ENCODE measurements at regions not wholly inside any gene's neighbourhood (a gene's known extent, or its start where the extent isn't known, plus 50 kb on each side); places are given as distances from the start of the nearest gene placed in this dataset.

GRCh38 chr6:12476484-12476883 lies 186.3 kb downstream of the EDN1 start:
- Histone ChIP-seq H4K20me1 (ENCODE audit: insufficient read depth) (no peaks in the 10 kb centered on the region), H3F3A (ENCODE audit: insufficient read depth, low read length, poor library complexity, severe bottlenecking) (no peaks in the 10 kb centered on the region), H3K9me2 (ENCODE audit: insufficient read depth, low read length) (no peaks in the 10 kb centered on the region), H3K79me2 (replicated peaks; ENCODE audit: insufficient read depth, low read length) (no peaks in the 10 kb centered on the region), H3K4me2 (ENCODE audit: low read length) (no peak overlapping the region), H3K9ac (ENCODE audit: low read length) (no peak overlapping the region), H3K9me3 (ENCODE audit: low read length) (no peaks in the 10 kb centered on the region), H3K27ac (ENCODE audit: low read length) (no peak overlapping the region), H3K27me3 (ENCODE audit: insufficient read depth, low read depth, low read length) (no peaks in the 10 kb centered on the region), H3K4me3 (ENCODE audit: low read length) (no peak overlapping the region), H3K36me3 (ENCODE audit: insufficient read depth, low read length) (no peaks in the 10 kb centered on the region), H2AFZ (ENCODE audit: low read depth, low read length) (no peak overlapping the region)
- TF ChIP-seq, protein P1, sequence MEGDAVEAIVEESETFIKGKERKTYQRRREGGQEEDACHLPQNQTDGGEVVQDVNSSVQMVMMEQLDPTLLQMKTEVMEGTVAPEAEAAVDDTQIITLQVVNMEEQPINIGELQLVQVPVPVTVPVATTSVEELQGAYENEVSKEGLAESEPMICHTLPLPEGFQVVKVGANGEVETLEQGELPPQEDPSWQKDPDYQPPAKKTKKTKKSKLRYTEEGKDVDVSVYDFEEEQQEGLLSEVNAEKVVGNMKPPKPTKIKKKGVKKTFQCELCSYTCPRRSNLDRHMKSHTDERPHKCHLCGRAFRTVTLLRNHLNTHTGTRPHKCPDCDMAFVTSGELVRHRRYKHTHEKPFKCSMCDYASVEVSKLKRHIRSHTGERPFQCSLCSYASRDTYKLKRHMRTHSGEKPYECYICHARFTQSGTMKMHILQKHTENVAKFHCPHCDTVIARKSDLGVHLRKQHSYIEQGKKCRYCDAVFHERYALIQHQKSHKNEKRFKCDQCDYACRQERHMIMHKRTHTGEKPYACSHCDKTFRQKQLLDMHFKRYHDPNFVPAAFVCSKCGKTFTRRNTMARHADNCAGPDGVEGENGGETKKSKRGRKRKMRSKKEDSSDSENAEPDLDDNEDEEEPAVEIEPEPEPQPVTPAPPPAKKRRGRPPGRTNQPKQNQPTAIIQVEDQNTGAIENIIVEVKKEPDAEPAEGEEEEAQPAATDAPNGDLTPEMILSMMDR (IDR thresholded peaks at IDR 0.05; ENCODE audit: poor library complexity, severe bottlenecking) = no peak
- no peak for TF ChIP-seq TAF1 (IDR thresholded peaks at IDR 0.05; ENCODE audit: low read depth)
- TF ChIP-seq RAD21 (conservative IDR thresholded peaks at IDR 0.05) = no peak
- TF ChIP-seq MXI1 (conservative IDR thresholded peaks at IDR 0.05; ENCODE audit: poor library complexity, severe bottlenecking) = no peak
- no peak for TF ChIP-seq REST (IDR thresholded peaks at IDR 0.05; ENCODE audit: borderline replicate concordance)

DNA sequence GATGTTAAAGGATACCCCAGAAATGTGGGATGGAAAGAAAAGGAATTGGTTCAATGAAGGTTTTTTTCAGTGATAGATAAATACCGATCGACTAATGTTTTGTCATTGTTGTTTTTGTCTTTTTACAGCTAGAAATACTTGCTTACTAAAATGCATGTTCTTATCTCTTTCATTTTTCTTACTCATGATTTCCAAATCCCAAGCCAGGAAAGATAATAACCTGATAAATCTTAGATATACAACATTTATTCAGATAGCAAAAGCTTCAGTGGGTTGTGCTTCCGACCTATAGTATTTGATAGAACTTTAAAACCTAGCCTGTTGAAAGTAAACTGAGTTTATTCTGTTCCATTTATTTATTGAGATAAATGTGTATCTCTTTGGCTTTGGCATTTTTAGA lies 187.5 kb downstream of the EDN1 start:
- H3K9me2 ChIP-seq (ENCODE audit: insufficient read depth, low read length) = no peaks in the 10 kb centered on the region
- no peaks in the 10 kb centered on the region for H3K9me3 ChIP-seq (ENCODE audit: low read length)

More for the DNA sequence above, 187.5 kb downstream of the EDN1 start:
- Histone ChIP-seq H3K36me3 (ENCODE audit: insufficient read depth, low read length) (no peaks in the 10 kb centered on the region), H2AFZ (ENCODE audit: low read depth, low read length) (no peak overlapping the region), H3K4me3 (ENCODE audit: low read length) (no peak overlapping the region), H3K79me2 (replicated peaks; ENCODE audit: insufficient read depth, low read length) (no peaks in the 10 kb centered on the region), H3F3A (ENCODE audit: insufficient read depth, low read length, poor library complexity, severe bottlenecking) (no peaks in the 10 kb centered on the region), H3K27ac (ENCODE audit: low read length) (no peak overlapping the region), H3K27me3 (ENCODE audit: insufficient read depth, low read depth, low read length) (no peaks in the 10 kb centered on the region), H3K9ac (ENCODE audit: low read length) (no peak overlapping the region), H4K20me1 (ENCODE audit: insufficient read depth) (no peaks in the 10 kb centered on the region), H3K4me2 (ENCODE audit: low read length) (no peak overlapping the region)
- TF ChIP-seq TAF1 (IDR thresholded peaks at IDR 0.05; ENCODE audit: low read depth) (no peak), REST (IDR thresholded peaks at IDR 0.05; ENCODE audit: borderline replicate concordance) (no peak)
